H1 (cell line): ENCODE measurements at regions not wholly inside any gene's neighbourhood (a gene's known extent, or its start where the extent isn't known, plus 50 kb on each side); places are given as distances from the start of the nearest gene placed in this dataset.

Source experiments
- CTCF ChIA-PET: fragments of 300-600 bp; sonication (Branson Sonifier 250); formaldehyde crosslinking; loops from one replicate; lab custom pipeline; 2021; ENCODE audit not compliant: partially characterized antibody; lab: Charles Lee
- POLR2A ChIA-PET: fragments of 300-600 bp; sonication (Branson Sonifier 250); formaldehyde crosslinking; loops from one replicate; lab custom pipeline; 2021; ENCODE audit warnings: inconsistent platforms; ENCODE audit not compliant: partially characterized antibody; lab: Charles Lee
- DNase-seq, 2 experiments: peaks; one replicate each; pipeline versions ENCODE4 v3.0.0 to v3.0.0-alpha.2; 2010 to 2022; ENCODE audit warnings: low spot score in 2 of 2, low read depth in 1 of 2, mixed read lengths in 1 of 2
- FAIRE-seq: peaks from 2 replicates; lab custom pipeline; 2011; peaks lifted over from hg19 to GRCh38; lab: Jason Lieb, UNC
- H2AFZ ChIP-seq: 2 replicates; pipeline ENCODE4 v1.8.1; 2012; ENCODE audit warnings: low read length, inconsistent platforms
- H2AK5ac ChIP-seq: 2 replicates; pipeline ENCODE4 v1.6.1; 2013; ENCODE audit warnings: low read depth, low read length
- H2BK120ac ChIP-seq: replicated peaks from 2 replicates; pipeline ENCODE3; 2013; ENCODE audit warnings: low read depth, low read length, inconsistent platforms
- H2BK12ac ChIP-seq: 2 replicates; pipeline ENCODE4 v1.6.1; 2013; ENCODE audit warnings: low read depth, low read length
- H2BK15ac ChIP-seq: 2 replicates; pipeline ENCODE4 v1.6.1; 2013; ENCODE audit warnings: low read length
- H2BK20ac ChIP-seq: 2 replicates; pipeline ENCODE4 v1.6.1; 2013; ENCODE audit warnings: low read length
- H2BK5ac ChIP-seq: 2 replicates; pipeline ENCODE4 v1.6.1; 2013; ENCODE audit warnings: low read depth, low read length
- H3K14ac ChIP-seq: 2 replicates; pipeline ENCODE4 v1.6.1; 2013; ENCODE audit warnings: inconsistent platforms; ENCODE audit not compliant: insufficient read length
- H3K18ac ChIP-seq: 2 replicates; pipeline ENCODE4 v1.6.1; 2013; ENCODE audit warnings: low read length; ENCODE audit errors: extremely low read depth
- H3K23ac ChIP-seq: 2 replicates; pipeline ENCODE4 v1.6.1; 2013; ENCODE audit warnings: inconsistent platforms; ENCODE audit not compliant: insufficient read length
- H3K23me2 ChIP-seq: 2 replicates; pipeline ENCODE4 v1.6.1; 2013; ENCODE audit warnings: low read depth, low read length
- H3K27ac ChIP-seq: 2 replicates; pipeline ENCODE4 v1.6.1; 2011; ENCODE audit warnings: low read depth, low read length, inconsistent platforms
- H3K27me3 ChIP-seq, 4 experiments: replicated peaks in 1 of 4; 1 replicate in 1 of 4; 2 replicates in 3 of 4; pipeline versions ENCODE4 v1.6.1 to v1.8.1; 2011 to 2013; ENCODE audit warnings: low read length in 3 of 4, mild to moderate bottlenecking in 3 of 4, inconsistent platforms in 2 of 4, mixed read lengths in 2 of 4, moderate library complexity in 1 of 4; ENCODE audit not compliant: control insufficient read depth in 3 of 4, insufficient read depth in 3 of 4; ENCODE audit errors: extremely low read depth in 1 of 4
- H3K36me3 ChIP-seq, 4 experiments: 2 replicates each; pipeline versions ENCODE4 v1.6.1 to v1.8.1; 2011 to 2013; ENCODE audit warnings: mild to moderate bottlenecking in 4 of 4, low read length in 3 of 4, moderate library complexity in 2 of 4, control low read depth in 1 of 4, inconsistent platforms in 1 of 4; ENCODE audit not compliant: insufficient read depth in 4 of 4, control insufficient read depth in 2 of 4
- H3K4ac ChIP-seq: replicated peaks from 2 replicates; pipeline ENCODE3; 2013; ENCODE audit warnings: low read length, low read depth, mixed read lengths, inconsistent platforms; ENCODE audit not compliant: insufficient read length
- H3K4me1 ChIP-seq, 4 experiments: replicated peaks in 1 of 4; 1 replicate in 1 of 4; 2 replicates in 3 of 4; pipeline versions ENCODE4 v1.6.1 to v1.8.1; 2011 to 2013; ENCODE audit warnings: low read length in 3 of 4, inconsistent platforms in 2 of 4, mixed read lengths in 1 of 4; ENCODE audit not compliant: insufficient read depth in 4 of 4, control insufficient read depth in 3 of 4
- H3K4me2 ChIP-seq, 2 experiments: 2 replicates each; pipeline versions ENCODE4 v1.6.1 to v1.8.1; 2011 to 2013; ENCODE audit warnings: low read depth in 2 of 2, low read length in 2 of 2, control low read depth in 1 of 2, inconsistent platforms in 1 of 2, mild to moderate bottlenecking in 1 of 2; ENCODE audit not compliant: insufficient read depth in 1 of 2
- H3K4me3 ChIP-seq, 4 experiments: fragments of 200-600, 300-600 bp in 1 of 4; sonication (generic), shearing (Covaris generic), sonication (Bioruptor Twin) in 1 of 4; 2 replicates each; pipeline versions ENCODE4 v1.5.1 to v1.8.1; 2011 to 2016; ENCODE audit warnings: low read length in 4 of 4, low read depth in 3 of 4, control low read depth in 2 of 4, inconsistent platforms in 2 of 4, mild to moderate bottlenecking in 2 of 4, mixed read lengths in 1 of 4, moderate library complexity in 1 of 4; ENCODE audit not compliant: insufficient read depth in 2 of 4; ENCODE audit errors: extremely low read depth in 1 of 4
- H3K56ac ChIP-seq: replicated peaks from 2 replicates; pipeline ENCODE3; 2013; ENCODE audit warnings: low read depth, mild to moderate bottlenecking, mixed read lengths, low read length, inconsistent platforms; ENCODE audit not compliant: insufficient read length
- H3K79me1 ChIP-seq: 2 replicates; pipeline ENCODE4 v1.6.1; 2013; ENCODE audit warnings: low read depth, low read length, control low read depth
- H3K79me2 ChIP-seq, 2 experiments: 2 replicates each; pipeline versions ENCODE4 v1.6.1 to v1.8.1; 2012 to 2013; ENCODE audit warnings: low read length in 2 of 2, mild to moderate bottlenecking in 2 of 2, inconsistent platforms in 1 of 2; ENCODE audit not compliant: insufficient read depth in 2 of 2, control insufficient read depth in 1 of 2
- H3K9ac ChIP-seq, 4 experiments: replicated peaks in 1 of 4; 1 replicate in 1 of 4; 2 replicates in 3 of 4; pipeline versions ENCODE4 v1.6.1 to v1.8.1; 2011 to 2013; ENCODE audit warnings: low read depth in 3 of 4, low read length in 3 of 4, control low read depth in 2 of 4, mild to moderate bottlenecking in 2 of 4, moderate library complexity in 2 of 4, inconsistent platforms in 1 of 4; ENCODE audit errors: extremely low read depth in 1 of 4
- H3K9me3 ChIP-seq, 2 experiments: 2 replicates each; pipeline versions ENCODE4 v1.6.1 to v1.8.1; 2012 to 2013; ENCODE audit warnings: mild to moderate bottlenecking in 2 of 2, moderate library complexity in 2 of 2, control low read depth in 1 of 2, inconsistent platforms in 1 of 2, low read depth in 1 of 2, low read length in 1 of 2, mixed read lengths in 1 of 2; ENCODE audit not compliant: insufficient read depth in 2 of 2
- H4K20me1 ChIP-seq, 2 experiments: replicated peaks in 1 of 2; 2 replicates each; pipeline versions ENCODE3 to v1.8.1; 2011 to 2013; ENCODE audit warnings: inconsistent platforms in 2 of 2, low read length in 2 of 2, mild to moderate bottlenecking in 1 of 2; ENCODE audit not compliant: insufficient read depth in 2 of 2, control insufficient read depth in 1 of 2
- H4K5ac ChIP-seq: 2 replicates; pipeline ENCODE4 v1.6.1; 2013; ENCODE audit warnings: low read length, low read depth, mixed read lengths, inconsistent platforms; ENCODE audit not compliant: insufficient read length
- H4K8ac ChIP-seq: 2 replicates; pipeline ENCODE4 v1.8.0; 2013; ENCODE audit warnings: mild to moderate bottlenecking, moderate library complexity, low read length, inconsistent platforms; ENCODE audit not compliant: insufficient read depth; ENCODE audit errors: extremely low read depth
- H4K91ac ChIP-seq: replicated peaks from 2 replicates; pipeline ENCODE3; 2013; ENCODE audit warnings: low read length, mixed read lengths, inconsistent platforms; ENCODE audit not compliant: insufficient read length
- ATF2 ChIP-seq: IDR thresholded peaks from 2 replicates; pipeline ENCODE4 v1.6.1; 2012; ENCODE audit warnings: low read length, inconsistent platforms
- CHD2 ChIP-seq: IDR thresholded peaks from 2 replicates; pipeline ENCODE4 v1.6.1; 2012; ENCODE audit warnings: low read length, improper control_type of control experiment
- CREB1 ChIP-seq: IDR thresholded peaks from 2 replicates; pipeline ENCODE4 v1.6.1; 2012; ENCODE audit warnings: inconsistent platforms
- EGR1 ChIP-seq: IDR thresholded peaks from 2 replicates; pipeline ENCODE4 v1.6.1; 2011; ENCODE audit warnings: low read depth, low read length, borderline replicate concordance
- HDAC2 ChIP-seq, 2 experiments: fragments of 300-600 bp in 1 of 2; sonication (generic) in 1 of 2; IDR thresholded peaks; 2 replicates each; pipeline ENCODE4 v1.6.1; 2011 to 2012; ENCODE audit warnings: low read depth in 2 of 2, low read length in 2 of 2, mild to moderate bottlenecking in 2 of 2, moderate library complexity in 2 of 2, borderline replicate concordance in 1 of 2, inconsistent platforms in 1 of 2
- JUND ChIP-seq: IDR thresholded peaks from 2 replicates; pipeline ENCODE4 v1.6.1; 2011; ENCODE audit warnings: mild to moderate bottlenecking, improper control_type of control experiment, low read length
- PHF8 ChIP-seq: fragments of 200-600 bp; sonication (generic); conservative IDR thresholded peaks from 2 replicates; pipeline ENCODE4 v1.7.1; 2012; ENCODE audit warnings: low read depth, mild to moderate bottlenecking, inconsistent platforms, low read length, moderate library complexity
- RBBP5 ChIP-seq: IDR thresholded peaks from 2 replicates; pipeline ENCODE4 v1.7.1; 2012; ENCODE audit warnings: low read depth, mild to moderate bottlenecking, inconsistent platforms, low read length, moderate library complexity, borderline replicate concordance
- RFX5 ChIP-seq: IDR thresholded peaks from 2 replicates; pipeline ENCODE4 v1.6.1; 2011; ENCODE audit warnings: low read depth, low read length, improper control_type of control experiment, borderline replicate concordance
- SP1 ChIP-seq: IDR thresholded peaks from 2 replicates; pipeline ENCODE4 v1.6.1; 2011; ENCODE audit warnings: low read depth, low read length
- TAF1 ChIP-seq: IDR thresholded peaks from 2 replicates; pipeline ENCODE4 v1.6.1; 2011; ENCODE audit warnings: mild to moderate bottlenecking, low read depth, low read length
- TCF12 ChIP-seq: IDR thresholded peaks from 2 replicates; pipeline ENCODE4 v1.6.1; 2011; ENCODE audit warnings: low read depth, mild to moderate bottlenecking, low read length
- TEAD4 ChIP-seq: IDR thresholded peaks from 2 replicates; pipeline ENCODE4 v1.6.1; 2012; ENCODE audit warnings: low read depth, low read length, inconsistent platforms, mixed read lengths
- ZNF274 ChIP-seq: IDR thresholded peaks from 2 replicates; pipeline ENCODE4 v1.7.0; 2012; ENCODE audit warnings: low read length, borderline replicate concordance; ENCODE audit errors: extremely low read depth
- TF ChIP-seq, protein P1 (sequence below): IDR thresholded peaks from 2 replicates; pipeline ENCODE4 v1.6.1; 2012; ENCODE audit warnings: inconsistent platforms

DNA sequence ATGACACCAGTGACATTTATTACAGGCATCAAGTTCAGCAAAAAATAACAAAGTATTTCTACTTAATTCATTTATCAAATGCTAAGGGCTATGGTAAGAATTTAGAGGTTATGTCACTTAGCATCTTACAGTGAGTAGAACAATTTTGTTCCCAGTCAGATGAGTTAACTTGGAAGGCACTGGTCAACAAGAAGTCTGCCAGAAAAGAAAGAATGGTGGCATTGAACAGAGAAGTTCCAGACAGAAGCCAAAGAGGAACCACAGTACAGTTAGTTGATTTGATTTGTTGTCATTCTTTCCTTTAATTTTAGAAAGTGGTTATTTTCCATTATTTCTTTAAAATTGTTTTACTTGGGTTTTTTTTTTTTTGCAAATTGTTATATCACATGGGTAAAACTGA is 232.2 kb upstream of the PKN2 start:
- H3K23ac ChIP-seq = no peak overlapping the region
- H3K27me3 ChIP-seq = no peaks in the 10 kb centered on the region
- no peak overlapping the region for H3K4me3 ChIP-seq
- POLR2A ChIA-PET = no interaction called here
- TF ChIP-seq TCF12 (no peak), JUND (no peak), TAF1 (no peak), SP1 (no peak), EGR1 (no peak), RFX5 (no peak), ATF2 (no peak), RBBP5 (no peak), PHF8 (no peak), HDAC2 (IDR thresholded peaks at IDR 0.05; ENCODE audit: borderline replicate concordance in 1 of 2, low read depth in 2 of 2, low read length in 2 of 2) (no peak), ZNF274 (no peak), TEAD4 (no peak), CREB1 (no peak), CHD2 (no peak)
- TF ChIP-seq, protein P1, sequence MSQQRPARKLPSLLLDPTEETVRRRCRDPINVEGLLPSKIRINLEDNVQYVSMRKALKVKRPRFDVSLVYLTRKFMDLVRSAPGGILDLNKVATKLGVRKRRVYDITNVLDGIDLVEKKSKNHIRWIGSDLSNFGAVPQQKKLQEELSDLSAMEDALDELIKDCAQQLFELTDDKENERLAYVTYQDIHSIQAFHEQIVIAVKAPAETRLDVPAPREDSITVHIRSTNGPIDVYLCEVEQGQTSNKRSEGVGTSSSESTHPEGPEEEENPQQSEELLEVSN = no peak
- H2BK15ac ChIP-seq = no peak overlapping the region
- H2BK5ac ChIP-seq = no peak overlapping the region
- H3K4me2 ChIP-seq = no peak overlapping the region
- no peaks in the 10 kb centered on the region for H3K79me1 ChIP-seq
- FAIRE-seq (no peak), DNase-seq (no peak)
- no peak overlapping the region for H4K91ac ChIP-seq
- no peak overlapping the region for H3K27ac ChIP-seq
- CTCF ChIA-PET = no interaction called here
- H3K9ac ChIP-seq = no peak overlapping the region
- no peak overlapping the region for H3K18ac ChIP-seq
- no peak overlapping the region for H3K4ac ChIP-seq
- no peak overlapping the region for H2AFZ ChIP-seq
- H3K9me3 ChIP-seq = no peaks in the 10 kb centered on the region
- H2BK20ac ChIP-seq = no peak overlapping the region
- H4K5ac ChIP-seq = no peak overlapping the region
- H2AK5ac ChIP-seq = no peak overlapping the region
- no peaks in the 10 kb centered on the region for H4K20me1 ChIP-seq
- no peak overlapping the region for H2BK12ac ChIP-seq
- H3K4me1 ChIP-seq = peaks cover 0 to 4% (median 2%) of the 10 kb centered on the region in 4 experiments; a peak in 1 of 7 replicates
- no peak overlapping the region for H3K14ac ChIP-seq
- no peak overlapping the region for H2BK120ac ChIP-seq
- H4K8ac ChIP-seq = no peak overlapping the region
- H3K56ac ChIP-seq = no peak overlapping the region
- no peaks in the 10 kb centered on the region for H3K79me2 ChIP-seq
- H3K23me2 ChIP-seq = no peaks in the 10 kb centered on the region
- no peaks in the 10 kb centered on the region; a peak in 1 of 8 replicates for H3K36me3 ChIP-seq
